ENCODE measurements at regions not wholly inside any gene's neighbourhood (a gene's known extent, or its start where the extent isn't known, plus 50 kb on each side); places are given as distances from the start of the nearest gene placed in this dataset.
"Not testable (repeated sequence)": the region's sequence is repeated elsewhere in the genome, so short reads cannot be mapped to it uniquely, and the experiment has no call there.

DNA sequence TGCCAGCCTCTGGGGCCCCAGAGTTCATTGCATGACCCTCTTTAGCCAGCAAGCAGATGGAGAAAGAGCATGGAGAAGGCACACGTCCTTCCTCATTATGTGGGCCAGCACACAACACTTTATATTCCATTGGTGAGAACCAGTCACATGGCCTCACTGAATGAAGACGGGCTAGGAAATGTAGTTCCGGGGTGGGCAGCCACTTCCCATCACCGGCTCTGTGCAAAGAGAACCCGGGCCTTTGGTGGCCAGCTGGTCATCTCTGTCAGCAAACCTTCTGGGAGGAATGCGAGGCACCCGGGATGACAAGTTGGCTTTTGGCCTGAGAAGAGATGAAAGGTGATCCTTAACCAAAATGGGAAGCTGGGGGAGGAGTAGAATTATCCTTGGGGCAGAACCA lies 90.2 kb upstream of the VGLL4 start:
- Histone ChIP-seq H3K4me3 (no peak overlapping the region), H3K27ac (no peak overlapping the region), H3K36me3 (no peaks in the 10 kb centered on the region), H3K4me1 (ENCODE audit: low read depth) (no peaks in the 10 kb centered on the region), H3K9me3 (ENCODE audit: low read depth) (no peaks in the 10 kb centered on the region), H3K27me3 (no peaks in the 10 kb centered on the region)
- TF ChIP-seq, protein P1, sequence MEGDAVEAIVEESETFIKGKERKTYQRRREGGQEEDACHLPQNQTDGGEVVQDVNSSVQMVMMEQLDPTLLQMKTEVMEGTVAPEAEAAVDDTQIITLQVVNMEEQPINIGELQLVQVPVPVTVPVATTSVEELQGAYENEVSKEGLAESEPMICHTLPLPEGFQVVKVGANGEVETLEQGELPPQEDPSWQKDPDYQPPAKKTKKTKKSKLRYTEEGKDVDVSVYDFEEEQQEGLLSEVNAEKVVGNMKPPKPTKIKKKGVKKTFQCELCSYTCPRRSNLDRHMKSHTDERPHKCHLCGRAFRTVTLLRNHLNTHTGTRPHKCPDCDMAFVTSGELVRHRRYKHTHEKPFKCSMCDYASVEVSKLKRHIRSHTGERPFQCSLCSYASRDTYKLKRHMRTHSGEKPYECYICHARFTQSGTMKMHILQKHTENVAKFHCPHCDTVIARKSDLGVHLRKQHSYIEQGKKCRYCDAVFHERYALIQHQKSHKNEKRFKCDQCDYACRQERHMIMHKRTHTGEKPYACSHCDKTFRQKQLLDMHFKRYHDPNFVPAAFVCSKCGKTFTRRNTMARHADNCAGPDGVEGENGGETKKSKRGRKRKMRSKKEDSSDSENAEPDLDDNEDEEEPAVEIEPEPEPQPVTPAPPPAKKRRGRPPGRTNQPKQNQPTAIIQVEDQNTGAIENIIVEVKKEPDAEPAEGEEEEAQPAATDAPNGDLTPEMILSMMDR (IDR thresholded peaks at IDR 0.05; ENCODE audit: low read depth, low read length), result no peak
- no peak for DNase-seq (ENCODE audit: low read depth in 1 of 2, low spot score in 1 of 2)

DNA sequence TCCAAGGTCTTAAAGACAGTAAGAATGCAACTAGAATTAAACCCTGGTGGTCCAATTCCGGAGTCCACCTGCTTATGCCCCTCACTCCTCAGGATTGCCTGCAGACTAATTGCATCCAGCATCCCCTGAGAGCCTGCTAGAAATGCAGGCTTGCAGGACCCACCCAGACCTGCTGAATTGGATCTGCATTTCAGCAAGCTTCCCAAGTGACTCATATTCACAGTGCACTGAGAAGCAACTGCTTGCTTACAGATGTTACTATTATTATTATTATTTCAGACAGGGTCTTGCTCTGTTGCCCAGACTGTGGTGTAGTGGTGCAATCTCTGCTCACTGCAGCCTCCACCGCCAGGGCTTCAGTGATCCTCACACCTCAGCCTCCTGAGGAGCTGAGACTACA lies 83.5 kb upstream of the VGLL4 start:
- no peaks in the 10 kb centered on the region for H3K9me3 ChIP-seq (ENCODE audit: low read depth)
- no peaks in the 10 kb centered on the region for H3K36me3 ChIP-seq
- peaks cover 32% of the 10 kb centered on the region for H3K27me3 ChIP-seq
- TF ChIP-seq, protein P1 (IDR thresholded peaks at IDR 0.05; ENCODE audit: low read depth, low read length), result no peak
- H3K4me3 ChIP-seq, result no peak overlapping the region
- no peaks in the 10 kb centered on the region for H3K4me1 ChIP-seq (ENCODE audit: low read depth)
- H3K27ac ChIP-seq, result no peak overlapping the region
- DNase-seq (ENCODE audit: low read depth in 1 of 2, low spot score in 1 of 2), result no peak

DNA sequence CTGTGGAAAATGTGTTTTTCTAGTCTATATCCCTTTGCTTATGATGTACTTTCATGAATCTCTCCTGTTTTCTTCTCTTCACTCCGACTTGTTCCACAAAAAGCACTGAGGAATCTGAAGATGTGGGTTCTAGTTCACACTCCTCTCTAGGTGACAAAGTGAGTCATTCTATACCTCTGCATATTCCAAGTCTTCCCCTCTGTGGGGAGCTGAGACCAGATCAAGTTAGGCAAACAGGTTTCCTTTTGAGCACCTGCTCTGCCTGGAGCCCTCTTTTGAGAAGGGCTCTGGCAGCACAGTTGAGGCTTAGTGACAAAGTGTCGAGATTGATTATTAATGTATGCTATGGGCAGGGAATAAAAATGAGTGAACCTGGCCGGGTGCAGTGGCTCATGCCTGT lies 82.4 kb upstream of the VGLL4 start:
- no peak for DNase-seq (ENCODE audit: low read depth in 1 of 2, low spot score in 1 of 2)

DNA sequence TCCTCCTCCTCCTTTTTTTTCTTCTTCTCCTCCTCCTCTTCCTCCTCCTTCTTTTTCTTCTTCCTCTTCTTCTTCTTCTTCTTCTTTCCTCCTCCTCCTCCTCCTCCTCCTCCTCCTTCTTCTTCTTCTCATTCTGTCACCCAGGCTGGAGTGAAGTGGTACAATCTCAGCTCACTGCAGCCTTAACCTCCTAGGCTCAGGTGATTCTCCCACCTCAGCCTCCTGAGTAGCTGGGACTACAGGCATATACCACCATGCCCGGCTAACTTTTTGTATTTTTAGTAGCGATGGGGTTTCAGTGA lies 81.6 kb upstream of the VGLL4 start:
- not testable (repeated sequence) for H3K4me3 ChIP-seq; H3K9me3 ChIP-seq (ENCODE audit: low read depth); H3K4me1 ChIP-seq (ENCODE audit: low read depth); DNase-seq (ENCODE audit: low read depth in 1 of 2, low spot score in 1 of 2); H3K27ac ChIP-seq; H3K36me3 ChIP-seq
- H3K27me3 ChIP-seq, result peaks cover 50% of the 10 kb centered on the region

More for the DNA sequence above, 82.4 kb upstream of the VGLL4 start:
- no peaks in the 10 kb centered on the region for H3K4me1 ChIP-seq (ENCODE audit: low read depth)
- H3K4me3 ChIP-seq, result no peak overlapping the region
- no peaks in the 10 kb centered on the region for H3K9me3 ChIP-seq (ENCODE audit: low read depth)
- H3K36me3 ChIP-seq, result no peaks in the 10 kb centered on the region
- TF ChIP-seq, protein P1 (IDR thresholded peaks at IDR 0.05; ENCODE audit: low read depth, low read length), result no peak
- peaks cover 43% of the 10 kb centered on the region for H3K27me3 ChIP-seq
- no peak overlapping the region for H3K27ac ChIP-seq

DNA sequence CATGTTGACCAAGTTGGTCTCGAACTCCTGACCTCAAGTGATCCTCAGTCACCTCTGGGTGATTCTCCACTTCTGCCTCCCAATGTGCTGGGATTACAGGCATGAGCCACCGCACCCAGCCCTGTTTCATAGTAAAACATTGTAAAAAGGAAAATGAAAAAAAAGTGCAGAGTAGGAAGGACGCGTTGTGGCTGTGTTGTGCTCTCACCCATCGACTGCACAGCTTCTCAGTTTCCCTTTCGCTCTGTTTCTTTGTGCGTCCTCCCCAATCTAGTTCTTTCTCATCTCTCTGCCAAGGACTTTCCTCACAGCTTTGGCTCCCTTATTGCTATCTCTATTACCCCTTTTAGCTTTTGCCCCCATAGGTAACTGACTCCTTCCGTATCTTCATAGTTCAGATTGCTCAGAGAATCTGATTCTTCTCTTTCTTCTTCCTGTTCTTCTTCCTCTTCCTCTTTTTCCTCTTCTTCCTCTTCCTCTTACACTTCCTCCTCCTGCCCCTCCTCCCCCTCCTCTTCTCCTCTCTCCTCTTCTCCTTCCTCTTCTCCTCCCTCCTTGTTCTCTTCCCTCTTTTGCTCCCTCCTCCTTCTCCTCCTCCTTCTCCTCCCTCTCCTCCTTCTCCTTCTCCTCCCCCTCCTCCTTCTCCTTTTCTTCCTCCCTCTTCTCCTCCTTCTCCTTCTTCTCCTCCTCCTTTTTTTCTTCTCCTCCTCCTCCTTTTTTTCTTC lies 81.1 kb upstream of the VGLL4 start:
- peaks cover 54% of the 10 kb centered on the region for H3K27me3 ChIP-seq
- no peaks in the 10 kb centered on the region for H3K36me3 ChIP-seq
- H3K27ac ChIP-seq, result no peak overlapping the region
- no peaks in the 10 kb centered on the region for H3K9me3 ChIP-seq (ENCODE audit: low read depth)
- TF ChIP-seq, protein P1 (IDR thresholded peaks at IDR 0.05; ENCODE audit: low read depth, low read length), result no peak
- H3K4me3 ChIP-seq, result no peak overlapping the region
- no peak for DNase-seq (ENCODE audit: low read depth in 1 of 2, low spot score in 1 of 2)
- no peaks in the 10 kb centered on the region for H3K4me1 ChIP-seq (ENCODE audit: low read depth)

DNA sequence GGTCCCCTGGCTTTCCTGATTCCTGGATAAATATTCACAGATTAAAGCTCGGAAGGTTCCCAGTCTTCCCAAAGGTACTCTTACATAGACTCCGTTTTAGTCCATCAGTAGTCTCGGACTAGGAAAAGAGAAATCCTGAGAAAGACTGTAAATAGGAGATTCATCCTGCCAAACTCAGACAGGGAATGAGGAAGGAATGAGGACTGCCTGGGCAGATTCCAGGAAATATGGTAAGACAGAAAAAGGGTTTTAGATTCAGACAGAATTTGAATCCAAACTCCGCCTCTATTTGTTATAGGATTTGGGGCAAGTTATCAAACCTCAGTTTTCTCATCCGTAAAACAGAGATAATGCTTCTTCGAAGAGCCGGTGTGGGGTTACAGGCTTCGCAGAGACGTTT lies 77.8 kb upstream of the VGLL4 start:
- TF ChIP-seq, protein P1 (IDR thresholded peaks at IDR 0.05; ENCODE audit: low read depth, low read length), result no peak
- DNase-seq (ENCODE audit: low read depth in 1 of 2, low spot score in 1 of 2), result no peak
- no peak overlapping the region for H3K27ac ChIP-seq
- no peaks in the 10 kb centered on the region for H3K36me3 ChIP-seq
- no peak overlapping the region for H3K4me3 ChIP-seq
- H3K4me1 ChIP-seq (ENCODE audit: low read depth), result peaks cover 8% of the 10 kb centered on the region
- no peaks in the 10 kb centered on the region for H3K9me3 ChIP-seq (ENCODE audit: low read depth)
- peaks cover 53% of the 10 kb centered on the region for H3K27me3 ChIP-seq
